Colonic mucosa (tissue), 4 donors: ENCODE measurements at regions not wholly inside any gene's neighbourhood (a gene's known extent, or its start where the extent isn't known, plus 50 kb on each side); places are given as distances from the start of the nearest gene placed in this dataset.

Experiments
- DNase-seq: peaks from one replicate; pipeline ENCODE4 v3.0.0-alpha.2; 2020
- H3K27ac ChIP-seq: fragments of 200-600 bp; one replicate; pipeline ENCODE4 v1.8.0; 2021
- H3K27me3 ChIP-seq: fragments of 200-600 bp; one replicate; pipeline ENCODE4 v1.8.0; 2021
- H3K36me3 ChIP-seq: fragments of 200-600 bp; one replicate; pipeline ENCODE4 v1.8.0; 2021
- H3K4me1 ChIP-seq: fragments of 200-600 bp; one replicate; pipeline ENCODE4 v1.8.0; 2021; ENCODE audit warnings: mild to moderate bottlenecking
- H3K4me3 ChIP-seq: fragments of 200-600 bp; one replicate; pipeline ENCODE4 v1.8.0; 2021
- H3K9ac ChIP-seq, 2 donors: one replicate each; pipeline ENCODE4 v1.7.0; 2013; ENCODE audit warnings: control low read depth in 2 of 2, low read depth in 2 of 2, low read length in 2 of 2
- H3K9me3 ChIP-seq: fragments of 200-600 bp; one replicate; pipeline ENCODE4 v1.8.0; 2021
- CTCF ChIP-seq: fragments of 200-600 bp; IDR thresholded peaks from one replicate; pipeline ENCODE4 v1.8.0; 2022; ENCODE audit warnings: antibody characterized with exemption, mild to moderate bottlenecking
- intact Hi-C: fragments of 100-400 bp; cut with DNase I; formaldehyde crosslinking; loops from one replicate; pipeline ENCODE4 v1.14.1; 2022
- donor health status: healthy.
- donor health status: DM: no; HTN: no; CAD: no.
- donor health status: DM: no; HTN: no; CAD: no.

- intact Hi-C loops: loop anchor here (5.0 kb wide), 1 partner anchor 125 kb away; no protein-coding TSS in a partner anchor
- no peak for DNase-seq
- no peak overlapping the region for H3K27ac ChIP-seq
- H3K36me3 ChIP-seq: no peaks in the 10 kb centered on the region
- no peaks in the 10 kb centered on the region for H3K9me3 ChIP-seq
- no peak overlapping the region for H3K4me3 ChIP-seq
- TF ChIP-seq CTCF: no peak
- no peaks in the 10 kb centered on the region for H3K4me1 ChIP-seq
- H3K9ac ChIP-seq: no peak overlapping the region
- H3K27me3 ChIP-seq: no peaks in the 10 kb centered on the region
These were observed 58.8 kb upstream of the SLC6A11 start for GRCh38 chr3:10757021-10757820.

- no peaks in the 10 kb centered on the region for H3K4me1 ChIP-seq
- H3K4me3 ChIP-seq: no peak overlapping the region
- TF ChIP-seq CTCF: no peak
- H3K36me3 ChIP-seq: no peaks in the 10 kb centered on the region
- no peak overlapping the region for H3K9ac ChIP-seq
- intact Hi-C loops: loop anchor here (5.0 kb wide), 1 partner anchor 125 kb away; no protein-coding TSS in a partner anchor
- no peaks in the 10 kb centered on the region for H3K27me3 ChIP-seq
- no peak for DNase-seq
- H3K9me3 ChIP-seq: no peaks in the 10 kb centered on the region
- no peak overlapping the region for H3K27ac ChIP-seq
These were observed 58.3 kb upstream of the SLC6A11 start for GRCh38 chr3:10757821-10758130.

GRCh38 chr3:10758304-10759037, 57.6 kb upstream of the SLC6A11 start:
- Histone ChIP-seq H3K27me3 (no peaks in the 10 kb centered on the region), H3K4me3 (no peak overlapping the region), H3K27ac (no peak overlapping the region), H3K36me3 (no peaks in the 10 kb centered on the region), H3K9me3 (no peaks in the 10 kb centered on the region), H3K9ac (no peak overlapping the region), H3K4me1 (no peaks in the 10 kb centered on the region)
- intact Hi-C loops: loop anchor here (5.0 kb wide), 1 partner anchor 124 kb away; no protein-coding TSS in a partner anchor
- TF ChIP-seq CTCF: peak; percentile 71
- DNase-seq: peak; percentile 25

GRCh38 chr3:10759495-10759894, 56.5 kb upstream of the SLC6A11 start:
- Histone ChIP-seq H3K36me3 (no peaks in the 10 kb centered on the region), H3K4me3 (no peak overlapping the region), H3K9me3 (no peaks in the 10 kb centered on the region), H3K4me1 (no peaks in the 10 kb centered on the region), H3K27ac (no peak overlapping the region), H3K27me3 (no peaks in the 10 kb centered on the region), H3K9ac (no peak overlapping the region)
- no peak for TF ChIP-seq CTCF
- intact Hi-C loops: loop anchor here (5.0 kb wide), 1 partner anchor 123 kb away; no protein-coding TSS in a partner anchor
- no peak for DNase-seq

GRCh38 chr3:10760199-10760598, 55.8 kb upstream of the SLC6A11 start:
- Histone ChIP-seq H3K4me1 (no peaks in the 10 kb centered on the region), H3K36me3 (no peaks in the 10 kb centered on the region), H3K27me3 (peaks cover 2% of the 10 kb centered on the region), H3K9me3 (no peaks in the 10 kb centered on the region), H3K9ac (no peak overlapping the region), H3K4me3 (no peak overlapping the region), H3K27ac (no peak overlapping the region)
- DNase-seq: no peak
- intact Hi-C loops: loop anchor here (5.0 kb wide), 1 partner anchor 297 kb away; no protein-coding TSS in a partner anchor
- TF ChIP-seq CTCF: no peak
